H1 (cell line): ENCODE measurements at regions not wholly inside any gene's neighbourhood (a gene's known extent, or its start where the extent isn't known, plus 50 kb on each side); places are given as distances from the start of the nearest gene placed in this dataset.

Experiments used
- GTF2F1 ChIP-seq: IDR thresholded peaks from 2 replicates; pipeline ENCODE4 v1.6.1; 2012; ENCODE audit warnings: low read depth, low read length, improper control_type of control experiment, borderline replicate concordance
- RAD21 ChIP-seq, 2 experiments: IDR thresholded peaks in 1 of 2; conservative IDR thresholded peaks in 1 of 2; 2 replicates each; pipeline ENCODE4 v1.6.1; 2011; ENCODE audit warnings: low read depth in 2 of 2, low read length in 2 of 2, improper control_type of control experiment in 1 of 2, inconsistent platforms in 1 of 2, mild to moderate bottlenecking in 1 of 2, moderate library complexity in 1 of 2

- TF ChIP-seq GTF2F1 (no peak), RAD21 (IDR thresholded peaks at IDR 0.05 in 1 of 2, conservative IDR thresholded peaks at IDR 0.05 in 1 of 2; ENCODE audit: low read depth in 2 of 2, low read length in 2 of 2) (no peak)
These were observed 175.4 kb downstream of the KLF12 start (continued) for GRCh38 chr13:73958657-73959397.
